Progenitor cell of endocrine pancreas (in vitro differentiated cells): ENCODE measurements at regions not wholly inside any gene's neighbourhood (a gene's known extent, or its start where the extent isn't known, plus 50 kb on each side); places are given as distances from the start of the nearest gene placed in this dataset.

ENCODE experiments used
- DNase-seq: peaks from one replicate; pipeline ENCODE4 v3.0.0; 2021; ENCODE audit warnings: low spot score; ENCODE audit not compliant: unreplicated experiment
- H3K27ac Mint-ChIP-seq: 2 replicates; pipeline ENCODE4 v1.8.0; 2021; ENCODE audit warnings: mild to moderate bottlenecking, moderate library complexity, mixed read lengths
- H3K27me3 Mint-ChIP-seq: 2 replicates; pipeline ENCODE4 v1.8.0; 2021; ENCODE audit warnings: mixed read lengths
- H3K36me3 Mint-ChIP-seq: 2 replicates; pipeline ENCODE4 v1.8.0; 2022; ENCODE audit warnings: mixed read lengths; ENCODE audit not compliant: insufficient read depth
- H3K4me1 Mint-ChIP-seq: 2 replicates; pipeline ENCODE4 v1.8.0; 2021; ENCODE audit warnings: low read depth, mixed read lengths
- H3K4me3 Mint-ChIP-seq: 2 replicates; pipeline ENCODE4 v1.8.0; 2021; ENCODE audit warnings: low read depth, mild to moderate bottlenecking, moderate library complexity, mixed read lengths
- H3K9me3 Mint-ChIP-seq: 2 replicates; pipeline ENCODE4 v1.8.0; 2021; ENCODE audit warnings: low read depth, mixed read lengths
- TF ChIP-seq, protein P1 (sequence below): fragments of 200-600 bp; sonication (generic); IDR thresholded peaks from one replicate; pipeline ENCODE4 v1.5.0; 2021; ENCODE audit warnings: antibody characterized with exemption, mild to moderate bottlenecking; ENCODE audit not compliant: unreplicated experiment

DNA sequence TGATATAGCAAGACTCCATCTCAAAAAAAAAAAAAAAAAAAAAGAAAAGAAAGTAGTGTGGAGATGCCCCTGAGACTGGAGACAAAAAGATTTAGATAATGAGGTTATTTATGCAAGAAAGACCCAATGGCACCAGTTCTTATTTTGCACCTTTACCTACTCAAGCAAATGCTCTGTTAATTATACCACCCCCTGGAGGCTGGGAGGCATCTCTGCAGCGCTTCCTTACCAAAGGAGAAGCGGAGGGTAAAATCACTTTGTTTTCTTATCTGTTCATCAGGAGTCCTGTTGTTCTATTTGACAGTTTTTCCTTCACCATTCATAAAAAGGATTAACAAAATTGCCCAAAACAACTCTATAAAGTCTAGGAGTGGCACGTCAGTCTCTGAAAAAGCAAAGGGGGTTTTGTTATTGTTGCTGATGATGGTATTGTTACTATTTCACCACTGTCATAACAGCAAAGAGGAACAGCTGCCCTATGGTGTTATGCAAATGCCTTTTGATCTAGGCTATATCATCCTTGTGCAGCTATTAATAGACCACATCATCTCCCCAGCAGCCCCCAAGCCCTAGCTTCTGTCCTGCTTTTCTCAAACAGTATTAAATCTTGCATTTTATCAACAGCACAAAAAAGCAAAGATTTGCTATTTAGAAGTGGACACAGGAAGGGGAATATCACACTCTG, 174.0 kb downstream of the PALM2AKAP2 start:
- H3K27me3 Mint-ChIP-seq: peaks cover 10% of the 10 kb centered on the region
- no peaks in the 10 kb centered on the region for H3K9me3 Mint-ChIP-seq
- no peak overlapping the region for H3K27ac Mint-ChIP-seq
- TF ChIP-seq, protein P1, sequence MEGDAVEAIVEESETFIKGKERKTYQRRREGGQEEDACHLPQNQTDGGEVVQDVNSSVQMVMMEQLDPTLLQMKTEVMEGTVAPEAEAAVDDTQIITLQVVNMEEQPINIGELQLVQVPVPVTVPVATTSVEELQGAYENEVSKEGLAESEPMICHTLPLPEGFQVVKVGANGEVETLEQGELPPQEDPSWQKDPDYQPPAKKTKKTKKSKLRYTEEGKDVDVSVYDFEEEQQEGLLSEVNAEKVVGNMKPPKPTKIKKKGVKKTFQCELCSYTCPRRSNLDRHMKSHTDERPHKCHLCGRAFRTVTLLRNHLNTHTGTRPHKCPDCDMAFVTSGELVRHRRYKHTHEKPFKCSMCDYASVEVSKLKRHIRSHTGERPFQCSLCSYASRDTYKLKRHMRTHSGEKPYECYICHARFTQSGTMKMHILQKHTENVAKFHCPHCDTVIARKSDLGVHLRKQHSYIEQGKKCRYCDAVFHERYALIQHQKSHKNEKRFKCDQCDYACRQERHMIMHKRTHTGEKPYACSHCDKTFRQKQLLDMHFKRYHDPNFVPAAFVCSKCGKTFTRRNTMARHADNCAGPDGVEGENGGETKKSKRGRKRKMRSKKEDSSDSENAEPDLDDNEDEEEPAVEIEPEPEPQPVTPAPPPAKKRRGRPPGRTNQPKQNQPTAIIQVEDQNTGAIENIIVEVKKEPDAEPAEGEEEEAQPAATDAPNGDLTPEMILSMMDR: no peak
- no peaks in the 10 kb centered on the region for H3K4me1 Mint-ChIP-seq
- no peak for DNase-seq
- no peak overlapping the region for H3K4me3 Mint-ChIP-seq
- H3K36me3 Mint-ChIP-seq: no peaks in the 10 kb centered on the region

DNA sequence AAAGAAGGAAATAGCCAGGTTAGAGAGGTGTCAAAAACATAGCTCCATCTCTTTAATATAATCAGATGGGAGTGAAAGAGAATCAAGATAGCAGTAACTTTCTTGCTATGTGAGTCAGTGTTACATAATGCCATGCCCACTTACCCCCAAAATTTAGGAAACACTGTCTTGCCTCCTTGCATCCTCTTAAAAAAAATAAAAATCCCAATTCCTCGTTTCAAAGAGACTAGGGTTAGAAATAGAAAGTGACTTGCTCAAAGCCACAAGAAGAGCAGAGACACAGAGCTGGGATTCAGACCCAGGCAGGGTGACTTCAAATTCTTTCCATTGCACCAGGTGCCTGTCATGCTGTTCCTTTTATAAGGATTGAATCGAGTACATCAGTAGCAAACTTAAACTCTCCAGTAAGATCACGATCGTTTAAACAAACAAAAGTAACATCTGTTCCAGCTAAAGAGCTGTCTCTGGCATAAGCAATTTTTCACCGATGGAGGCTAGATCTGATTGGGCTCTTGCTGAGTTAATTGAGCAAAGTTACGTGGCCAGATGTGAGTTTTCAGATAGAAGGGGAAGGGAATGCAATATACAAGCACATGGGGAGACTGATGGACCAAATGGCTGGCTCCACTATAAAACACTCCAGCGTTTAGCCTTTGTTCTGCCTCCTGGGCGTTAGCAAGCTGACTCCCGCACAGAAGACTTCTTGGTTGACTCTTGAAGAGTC, 176.9 kb downstream of the PALM2AKAP2 start:
- peaks cover 15% of the 10 kb centered on the region for H3K27me3 Mint-ChIP-seq
- no peak overlapping the region for H3K27ac Mint-ChIP-seq
- no peaks in the 10 kb centered on the region for H3K36me3 Mint-ChIP-seq
- TF ChIP-seq, protein P1: no peak
- no peak overlapping the region for H3K4me3 Mint-ChIP-seq
- no peaks in the 10 kb centered on the region for H3K4me1 Mint-ChIP-seq
- no peaks in the 10 kb centered on the region for H3K9me3 Mint-ChIP-seq
- DNase-seq: no peak

DNA sequence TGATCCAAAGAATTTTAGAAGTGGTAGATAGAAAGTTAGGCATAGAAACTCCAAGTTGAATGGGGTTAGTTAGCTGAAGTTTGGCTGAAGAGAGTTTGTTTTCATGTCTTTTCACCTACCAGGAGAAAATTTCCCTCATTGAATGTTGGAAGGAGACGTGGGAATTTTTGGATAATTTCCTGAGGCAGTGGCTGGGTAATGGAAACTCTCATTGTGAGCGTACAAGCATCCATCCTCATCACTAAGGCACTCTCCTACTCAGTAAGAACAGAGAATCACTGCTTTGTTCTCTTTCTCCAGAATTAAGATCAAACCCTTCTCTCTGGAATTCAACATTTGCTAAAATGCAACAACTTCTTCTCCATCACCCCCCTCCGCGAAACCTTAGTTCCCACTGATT, 179.7 kb downstream of the PALM2AKAP2 start:
- Mint-ChIP-seq H3K4me1 (no peaks in the 10 kb centered on the region), H3K27ac (no peak overlapping the region), H3K4me3 (no peak overlapping the region), H3K36me3 (no peaks in the 10 kb centered on the region), H3K9me3 (no peaks in the 10 kb centered on the region), H3K27me3 (peaks cover 17% of the 10 kb centered on the region)
- no peak for DNase-seq
- TF ChIP-seq, protein P1: no peak

DNA sequence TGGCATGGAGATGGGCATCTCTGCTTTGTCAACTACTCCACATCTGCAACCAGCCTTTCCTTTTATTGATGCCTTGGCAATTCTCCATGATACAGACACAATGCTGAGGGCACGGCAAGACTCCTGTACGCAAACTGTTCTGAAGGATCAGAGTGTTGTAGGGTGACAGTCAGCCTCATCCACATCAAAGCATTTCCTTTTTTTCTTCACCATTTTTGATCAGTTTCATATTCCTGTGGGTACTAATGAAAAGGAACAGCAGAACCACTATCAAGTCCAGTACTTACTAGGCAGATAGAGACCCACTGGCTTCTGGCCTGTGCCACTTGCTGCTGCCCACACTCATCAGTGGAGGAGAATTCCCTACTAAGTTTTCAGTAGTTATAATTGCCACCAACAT, 181.6 kb downstream of the PALM2AKAP2 start:
- Mint-ChIP-seq H3K4me1 (no peaks in the 10 kb centered on the region), H3K4me3 (no peak overlapping the region), H3K9me3 (no peaks in the 10 kb centered on the region), H3K36me3 (no peaks in the 10 kb centered on the region), H3K27ac (no peak overlapping the region), H3K27me3 (peaks cover 27% of the 10 kb centered on the region)
- TF ChIP-seq, protein P1: no peak
- DNase-seq: no peak

DNA sequence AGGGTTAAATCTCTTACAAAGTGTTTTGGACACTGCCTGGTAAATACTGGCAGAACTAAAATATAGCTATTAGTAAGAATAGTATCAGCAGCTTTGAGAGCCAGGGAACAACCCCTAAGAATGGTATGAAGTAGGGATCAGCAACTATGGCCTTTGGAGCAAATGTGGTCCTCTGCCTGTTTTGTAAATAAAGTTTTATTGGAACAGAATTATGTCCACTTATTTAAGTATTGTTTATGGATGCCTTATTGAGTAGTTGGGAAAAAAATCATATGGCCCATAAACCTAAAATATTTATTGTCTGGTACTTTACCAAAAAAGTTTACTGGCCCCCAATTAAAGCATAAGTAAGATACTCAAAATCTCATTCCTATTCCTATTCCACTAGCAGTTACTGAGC, 182.2 kb downstream of the PALM2AKAP2 start:
- TF ChIP-seq, protein P1: no peak
- H3K36me3 Mint-ChIP-seq: no peaks in the 10 kb centered on the region
- no peak for DNase-seq
- peaks cover 24% of the 10 kb centered on the region for H3K27me3 Mint-ChIP-seq
- no peaks in the 10 kb centered on the region for H3K9me3 Mint-ChIP-seq
- H3K27ac Mint-ChIP-seq: no peak overlapping the region
- no peaks in the 10 kb centered on the region for H3K4me1 Mint-ChIP-seq
- H3K4me3 Mint-ChIP-seq: no peak overlapping the region
